C4-2B (cell line): ENCODE measurements at regions not wholly inside any gene's neighbourhood (a gene's known extent, or its start where the extent isn't known, plus 50 kb on each side); places are given as distances from the start of the nearest gene placed in this dataset.

ENCODE experiments used
- CTCF ChIP-seq: fragments of 450-650 bp; conservative IDR thresholded peaks from 2 replicates; pipeline ENCODE4 v1.5.1; 2017; ENCODE audit warnings: mild to moderate bottlenecking
- ZFX ChIP-seq: fragments of 450-650 bp; IDR thresholded peaks from 2 replicates; pipeline ENCODE4 v1.6.1; 2017

DNA sequence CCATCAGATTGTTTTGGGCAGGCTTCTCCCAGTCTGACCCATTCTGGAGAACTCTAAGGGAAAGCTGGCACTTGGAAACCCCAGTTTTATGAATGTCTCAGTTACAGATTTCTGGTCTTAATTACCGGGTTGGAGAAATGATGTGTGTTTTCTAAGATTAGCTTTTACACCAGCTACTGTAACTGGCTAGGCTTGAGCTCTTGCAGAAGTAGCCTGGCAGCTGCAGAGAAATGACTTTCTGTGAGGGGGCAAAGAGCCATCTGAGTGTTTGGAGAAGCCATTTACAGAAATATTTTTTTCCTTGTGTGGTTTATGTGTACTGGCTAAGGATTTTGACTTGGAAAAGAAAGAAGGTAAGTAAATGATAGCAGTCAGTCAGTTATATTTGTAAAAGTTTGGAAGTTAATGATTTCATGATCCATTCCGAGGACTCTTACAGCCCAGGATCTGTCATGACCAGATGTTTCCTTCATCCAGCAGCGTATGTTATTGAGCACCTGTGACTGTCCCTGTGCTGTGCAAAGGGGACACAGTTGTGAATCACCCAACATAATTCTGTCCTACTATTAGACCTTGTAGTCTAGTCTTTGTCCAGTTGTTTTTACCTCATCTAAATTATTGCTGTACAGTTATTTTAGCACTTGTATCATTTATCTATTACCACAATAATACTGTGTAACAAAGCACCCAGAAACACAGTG is 53.7 kb upstream of the GDNF start:
- TF ChIP-seq CTCF (no peak), ZFX (no peak)
